K562 (cell line): ENCODE measurements at regions not wholly inside any gene's neighbourhood (a gene's known extent, or its start where the extent isn't known, plus 50 kb on each side); places are given as distances from the start of the nearest gene placed in this dataset.

Experiments used
- RBM34 ChIP-seq: fragments of 200-400 bp; formaldehyde crosslinking; IDR thresholded peaks from 2 replicates; pipeline ENCODE4 v1.6.1; 2018; ENCODE audit warnings: low read length, borderline replicate concordance; ENCODE audit not compliant: insufficient read depth
- TCF7L2 ChIP-seq: fragments of 150-350 bp; IDR thresholded peaks from 2 replicates; pipeline ENCODE4 v1.6.1; 2016; ENCODE audit warnings: low read depth, mild to moderate bottlenecking, low read length, moderate library complexity

DNA sequence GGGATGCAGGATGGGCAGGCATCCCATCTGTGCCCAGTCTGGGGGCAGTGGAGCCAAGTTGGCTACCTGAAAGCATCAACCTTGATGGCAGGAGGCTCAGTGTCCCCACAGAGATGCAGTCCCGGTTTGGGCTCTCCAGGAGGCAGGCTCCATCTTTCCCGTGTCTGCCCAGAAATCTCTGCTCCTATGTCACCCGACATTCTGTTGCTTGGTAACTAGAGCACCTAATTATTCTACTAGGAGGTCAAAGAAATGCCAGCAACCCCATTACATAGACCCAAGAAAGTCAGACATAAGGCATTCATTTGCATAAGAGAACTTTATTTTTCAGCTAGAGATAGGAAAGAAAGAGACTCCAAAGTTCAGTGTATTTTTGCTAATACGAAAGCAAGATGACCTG is 100.3 kb upstream of the BACE2 start:
- TF ChIP-seq RBM34 (no peak), TCF7L2 (no peak)
